ENCODE measurements at regions not wholly inside any gene's neighbourhood (a gene's known extent, or its start where the extent isn't known, plus 50 kb on each side); places are given as distances from the start of the nearest gene placed in this dataset.

DNA sequence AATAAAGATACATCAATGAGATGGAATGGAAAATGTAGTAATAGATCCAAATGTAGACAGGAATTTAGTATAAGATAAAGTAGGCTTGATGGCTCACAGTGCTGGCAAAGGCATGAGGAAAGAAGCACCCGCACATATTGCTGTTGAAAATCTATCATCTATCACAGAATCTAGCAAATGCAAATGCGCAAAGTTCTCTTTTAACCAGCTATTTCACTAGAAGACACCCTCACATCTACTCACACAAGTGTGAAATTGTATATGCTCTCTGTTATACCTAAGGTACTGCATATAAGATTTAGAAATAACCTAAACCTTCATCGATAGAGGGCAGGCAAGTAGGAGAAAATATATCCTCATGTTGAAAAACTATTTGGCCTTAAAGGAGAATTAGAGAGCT lies 756.7 kb upstream of the SEMA6D start:
- TF ChIP-seq, protein P1, sequence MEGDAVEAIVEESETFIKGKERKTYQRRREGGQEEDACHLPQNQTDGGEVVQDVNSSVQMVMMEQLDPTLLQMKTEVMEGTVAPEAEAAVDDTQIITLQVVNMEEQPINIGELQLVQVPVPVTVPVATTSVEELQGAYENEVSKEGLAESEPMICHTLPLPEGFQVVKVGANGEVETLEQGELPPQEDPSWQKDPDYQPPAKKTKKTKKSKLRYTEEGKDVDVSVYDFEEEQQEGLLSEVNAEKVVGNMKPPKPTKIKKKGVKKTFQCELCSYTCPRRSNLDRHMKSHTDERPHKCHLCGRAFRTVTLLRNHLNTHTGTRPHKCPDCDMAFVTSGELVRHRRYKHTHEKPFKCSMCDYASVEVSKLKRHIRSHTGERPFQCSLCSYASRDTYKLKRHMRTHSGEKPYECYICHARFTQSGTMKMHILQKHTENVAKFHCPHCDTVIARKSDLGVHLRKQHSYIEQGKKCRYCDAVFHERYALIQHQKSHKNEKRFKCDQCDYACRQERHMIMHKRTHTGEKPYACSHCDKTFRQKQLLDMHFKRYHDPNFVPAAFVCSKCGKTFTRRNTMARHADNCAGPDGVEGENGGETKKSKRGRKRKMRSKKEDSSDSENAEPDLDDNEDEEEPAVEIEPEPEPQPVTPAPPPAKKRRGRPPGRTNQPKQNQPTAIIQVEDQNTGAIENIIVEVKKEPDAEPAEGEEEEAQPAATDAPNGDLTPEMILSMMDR (IDR thresholded peaks at IDR 0.05), result no peak
- no peak for TF ChIP-seq ZFX (IDR thresholded peaks at IDR 0.05; ENCODE audit: borderline replicate concordance)
